GM12865 (cell line): ENCODE measurements at regions not wholly inside any gene's neighbourhood (a gene's known extent, or its start where the extent isn't known, plus 50 kb on each side); places are given as distances from the start of the nearest gene placed in this dataset.

Experiments
- DNase-seq: peaks from one replicate; pipeline ENCODE4 v3.0.0; 2010; ENCODE audit warnings: low read depth
- H3K4me3 ChIP-seq: 2 replicates; pipeline ENCODE4 v1.5.1; 2011; ENCODE audit warnings: mild to moderate bottlenecking, low read depth, low read length, control low read depth
- CTCF ChIP-seq: IDR thresholded peaks from 2 replicates; pipeline ENCODE4 v1.5.1; 2011; ENCODE audit warnings: low read length, control low read depth, low read depth, inconsistent platforms; ENCODE audit not compliant: insufficient read depth; ENCODE audit errors: missing control alignments

GRCh38 chrX:103158317-103158621 lies 56.6 kb upstream of the BEX4 start:
- no peak for DNase-seq
- no peak overlapping the region for H3K4me3 ChIP-seq
- no peak for TF ChIP-seq CTCF

GRCh38 chrX:103157496-103158316 lies 57.2 kb upstream of the BEX4 start:
- TF ChIP-seq CTCF: peak; percentile 45
- peak; percentile 11 for DNase-seq
- no peak overlapping the region for H3K4me3 ChIP-seq

- TF ChIP-seq CTCF: no peak
- no peak overlapping the region for H3K4me3 ChIP-seq
- no peak for DNase-seq
These were observed 59.7 kb upstream of the BEX4 start for GRCh38 chrX:103155201-103155600.

- H3K4me3 ChIP-seq: no peak overlapping the region
- TF ChIP-seq CTCF: no peak
- DNase-seq: no peak
These were observed 60.7 kb upstream of the NXF3 start for GRCh38 chrX:103153661-103154060.

GRCh38 chrX:103151799-103152198 lies 58.9 kb upstream of the NXF3 start:
- TF ChIP-seq CTCF: no peak
- no peak for DNase-seq
- H3K4me3 ChIP-seq: no peak overlapping the region

GRCh38 chrX:103149652-103150051 lies 56.7 kb upstream of the NXF3 start:
- no peak for DNase-seq
- no peak overlapping the region for H3K4me3 ChIP-seq
- TF ChIP-seq CTCF: no peak

- H3K4me3 ChIP-seq: no peak overlapping the region
- DNase-seq: no peak
- no peak for TF ChIP-seq CTCF
These were observed 55.1 kb upstream of the NXF3 start for GRCh38 chrX:103148075-103148474.
